ENCODE measurements at regions not wholly inside any gene's neighbourhood (a gene's known extent, or its start where the extent isn't known, plus 50 kb on each side); places are given as distances from the start of the nearest gene placed in this dataset.

GRCh38 chr10:64547168-64547567, 1026.0 kb downstream of the REEP3 start:
- no peak overlapping the region for H3K9ac ChIP-seq (ENCODE audit: low read depth, low read length, poor library complexity)
- no peak overlapping the region for H2AK5ac ChIP-seq (ENCODE audit: low read depth, low read length)
- H3K18ac ChIP-seq (ENCODE audit: low read length), result no peak overlapping the region
- no peak overlapping the region for H3K4ac ChIP-seq (ENCODE audit: low read length)
- no peak overlapping the region for H2BK120ac ChIP-seq (ENCODE audit: low read depth, low read length)
- no peaks in the 10 kb centered on the region for H3K79me1 ChIP-seq (ENCODE audit: low read depth, low read length)
- H3K14ac ChIP-seq (ENCODE audit: low read length), result no peak overlapping the region
- no peaks in the 10 kb centered on the region for H3K27me3 ChIP-seq (ENCODE audit: control insufficient read depth in 3 of 3, insufficient read depth in 3 of 3, low read depth in 1 of 3, low read length in 3 of 3)
- H2BK5ac ChIP-seq (ENCODE audit: low read length), result no peak overlapping the region
- no peak overlapping the region for H3K4me2 ChIP-seq (ENCODE audit: insufficient read depth, low read length, poor library complexity, severe bottlenecking)
- H3K4me1 ChIP-seq (ENCODE audit: control insufficient read depth in 2 of 2, insufficient read depth in 1 of 2, low read depth in 1 of 2, low read length in 2 of 2), result no peaks in the 10 kb centered on the region
- no peaks in the 10 kb centered on the region for H3K9me3 ChIP-seq (replicated peaks in 1 of 2; ENCODE audit: control insufficient read depth in 2 of 2, insufficient read depth in 1 of 2, low read depth in 1 of 2, low read length in 2 of 2)
- no CpG with 5 or more reads among the region's 3 CpGs for WGBS, 2 donors (ENCODE audit: extremely low coverage in 2 of 2, insufficient read length in 2 of 2, insufficient replicate concordance in 1 of 2)
- DNase-seq (ENCODE audit: low spot score), result no peak
- H3K27ac ChIP-seq (replicated peaks; ENCODE audit: low read length), result no peak overlapping the region
- no peak overlapping the region for H3K4me3 ChIP-seq (ENCODE audit: low read length in 2 of 2)
- no peak overlapping the region for H2BK15ac ChIP-seq (ENCODE audit: low read length)
- no peak overlapping the region for H3K23ac ChIP-seq (ENCODE audit: low read depth, low read length, poor library complexity)
- no peak overlapping the region for H4K91ac ChIP-seq (ENCODE audit: low read depth, low read length, poor library complexity)
- H2BK12ac ChIP-seq (ENCODE audit: low read length), result no peak overlapping the region
- H3K36me3 ChIP-seq (replicated peaks in 1 of 2; ENCODE audit: control insufficient read depth in 2 of 2, insufficient read depth in 2 of 2, low read length in 2 of 2), result no peaks in the 10 kb centered on the region
- no peak overlapping the region for H4K8ac ChIP-seq (ENCODE audit: low read depth, low read length)
- H2AFZ ChIP-seq (ENCODE audit: low read length), result no peak overlapping the region

DNA sequence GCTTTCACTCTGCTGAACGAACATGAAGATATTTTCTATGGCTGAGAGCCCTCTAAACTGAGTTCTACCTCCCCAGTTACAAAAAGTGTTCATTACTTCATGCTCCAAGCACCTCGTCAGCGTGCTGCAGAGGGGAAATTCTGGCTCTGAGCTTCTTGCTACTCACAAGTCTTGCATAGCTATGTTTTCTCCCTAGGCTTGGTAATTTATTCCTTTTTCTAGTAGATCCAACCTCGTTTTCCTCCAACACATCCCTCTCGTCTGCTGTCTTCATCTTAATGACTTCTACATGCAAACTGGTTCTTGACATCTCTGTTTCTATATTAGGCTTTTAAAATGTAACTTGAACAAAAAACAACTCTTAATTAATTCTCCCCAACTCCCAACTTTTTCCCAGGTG, 1034.5 kb downstream of the REEP3 start:
- no CpG with 5 or more reads among the region's 5 CpGs for WGBS, 2 donors (ENCODE audit: extremely low coverage in 2 of 2, insufficient read length in 2 of 2, insufficient replicate concordance in 1 of 2)

GRCh38 chr10:64558094-64558835, 1037.1 kb downstream of the REEP3 start:
- no peak overlapping the region for H3K18ac ChIP-seq (ENCODE audit: low read length)
- H3K4me3 ChIP-seq (ENCODE audit: low read length in 2 of 2), result no peak overlapping the region
- no peak overlapping the region for H2BK120ac ChIP-seq (ENCODE audit: low read depth, low read length)
- no peak overlapping the region for H2BK5ac ChIP-seq (ENCODE audit: low read length)
- H3K27me3 ChIP-seq (ENCODE audit: control insufficient read depth in 3 of 3, insufficient read depth in 3 of 3, low read depth in 1 of 3, low read length in 3 of 3), result no peaks in the 10 kb centered on the region
- H3K4ac ChIP-seq (ENCODE audit: low read length), result no peak overlapping the region
- H3K36me3 ChIP-seq (replicated peaks in 1 of 2; ENCODE audit: control insufficient read depth in 2 of 2, insufficient read depth in 2 of 2, low read length in 2 of 2), result no peaks in the 10 kb centered on the region
- no peak overlapping the region for H2BK15ac ChIP-seq (ENCODE audit: low read length)
- no peak overlapping the region for H3K23ac ChIP-seq (ENCODE audit: low read depth, low read length, poor library complexity)
- H3K9ac ChIP-seq (ENCODE audit: low read depth, low read length, poor library complexity), result no peak overlapping the region
- no peak overlapping the region for H2AFZ ChIP-seq (ENCODE audit: low read length)
- no peak overlapping the region for H2BK12ac ChIP-seq (ENCODE audit: low read length)
- H2AK5ac ChIP-seq (ENCODE audit: low read depth, low read length), result no peak overlapping the region
- no peak overlapping the region for H3K14ac ChIP-seq (ENCODE audit: low read length)
- no peak overlapping the region for H3K27ac ChIP-seq (replicated peaks; ENCODE audit: low read length)
- no CpG with 5 or more reads among the region's 5 CpGs for WGBS, 2 donors (ENCODE audit: extremely low coverage in 2 of 2, insufficient read length in 2 of 2, insufficient replicate concordance in 1 of 2)
- H3K4me1 ChIP-seq (ENCODE audit: control insufficient read depth in 2 of 2, insufficient read depth in 1 of 2, low read depth in 1 of 2, low read length in 2 of 2), result peaks cover 0 to 1% of the 10 kb centered on the region in 2 donors
- H3K4me2 ChIP-seq (ENCODE audit: insufficient read depth, low read length, poor library complexity, severe bottlenecking), result no peak overlapping the region
- DNase-seq (ENCODE audit: low spot score), result peak; percentile 5
- H4K91ac ChIP-seq (ENCODE audit: low read depth, low read length, poor library complexity), result no peak overlapping the region
- no peaks in the 10 kb centered on the region for H3K79me1 ChIP-seq (ENCODE audit: low read depth, low read length)
- no peaks in the 10 kb centered on the region for H3K9me3 ChIP-seq (replicated peaks in 1 of 2; ENCODE audit: control insufficient read depth in 2 of 2, insufficient read depth in 1 of 2, low read depth in 1 of 2, low read length in 2 of 2)
- no peak overlapping the region for H4K8ac ChIP-seq (ENCODE audit: low read depth, low read length)

More for the DNA sequence above, 1034.5 kb downstream of the REEP3 start:
- no peaks in the 10 kb centered on the region for H3K9me3 ChIP-seq (replicated peaks in 1 of 2; ENCODE audit: control insufficient read depth in 2 of 2, insufficient read depth in 1 of 2, low read depth in 1 of 2, low read length in 2 of 2)
- H3K79me1 ChIP-seq (ENCODE audit: low read depth, low read length), result no peaks in the 10 kb centered on the region
- no peaks in the 10 kb centered on the region for H3K36me3 ChIP-seq (replicated peaks in 1 of 2; ENCODE audit: control insufficient read depth in 2 of 2, insufficient read depth in 2 of 2, low read length in 2 of 2)
- H2BK5ac ChIP-seq (ENCODE audit: low read length), result no peak overlapping the region
- no peak overlapping the region for H3K9ac ChIP-seq (ENCODE audit: low read depth, low read length, poor library complexity)
- peaks cover 0 to 1% of the 10 kb centered on the region in 2 donors for H3K4me1 ChIP-seq (ENCODE audit: control insufficient read depth in 2 of 2, insufficient read depth in 1 of 2, low read depth in 1 of 2, low read length in 2 of 2)
- H4K8ac ChIP-seq (ENCODE audit: low read depth, low read length), result no peak overlapping the region
- no peak overlapping the region for H3K23ac ChIP-seq (ENCODE audit: low read depth, low read length, poor library complexity)
- no peak overlapping the region for H2AK5ac ChIP-seq (ENCODE audit: low read depth, low read length)
- H2BK12ac ChIP-seq (ENCODE audit: low read length), result no peak overlapping the region
- no peak overlapping the region for H3K4ac ChIP-seq (ENCODE audit: low read length)
- H4K91ac ChIP-seq (ENCODE audit: low read depth, low read length, poor library complexity), result no peak overlapping the region
- no peak overlapping the region for H2BK120ac ChIP-seq (ENCODE audit: low read depth, low read length)
- no peak overlapping the region for H3K27ac ChIP-seq (replicated peaks; ENCODE audit: low read length)
- H2AFZ ChIP-seq (ENCODE audit: low read length), result no peak overlapping the region
- no peak overlapping the region for H3K14ac ChIP-seq (ENCODE audit: low read length)
- H3K4me2 ChIP-seq (ENCODE audit: insufficient read depth, low read length, poor library complexity, severe bottlenecking), result no peak overlapping the region
- no peak overlapping the region for H3K4me3 ChIP-seq (ENCODE audit: low read length in 2 of 2)
- no peak overlapping the region for H3K18ac ChIP-seq (ENCODE audit: low read length)
- H2BK15ac ChIP-seq (ENCODE audit: low read length), result no peak overlapping the region
- DNase-seq (ENCODE audit: low spot score), result no peak
- H3K27me3 ChIP-seq (ENCODE audit: control insufficient read depth in 3 of 3, insufficient read depth in 3 of 3, low read depth in 1 of 3, low read length in 3 of 3), result no peaks in the 10 kb centered on the region

DNA sequence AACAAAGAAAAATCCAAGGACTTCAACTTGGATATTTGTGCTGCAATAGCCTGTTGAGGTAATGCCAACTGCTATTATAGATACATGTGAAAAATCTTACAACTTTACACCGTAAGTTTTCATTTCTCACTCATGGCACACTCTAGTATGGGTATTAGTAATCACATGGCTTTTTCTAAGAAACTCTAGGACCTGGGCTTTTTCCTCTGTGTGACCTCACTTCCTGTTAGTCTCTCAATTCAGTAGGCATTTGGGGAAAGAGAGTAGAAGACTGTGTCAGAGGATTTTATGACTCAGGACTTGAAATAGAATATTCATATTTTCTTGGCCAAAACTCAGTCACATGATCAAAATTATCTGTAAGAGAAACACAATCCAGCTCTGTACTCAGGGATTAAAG, 1049.9 kb downstream of the REEP3 start:
- Histone ChIP-seq H3K4me1 (ENCODE audit: control insufficient read depth in 2 of 2, insufficient read depth in 1 of 2, low read depth in 1 of 2, low read length in 2 of 2) (peaks cover 0 to 2% of the 10 kb centered on the region in 2 donors), H2AK5ac (ENCODE audit: low read depth, low read length) (no peak overlapping the region), H3K4ac (ENCODE audit: low read length) (no peak overlapping the region), H3K27me3 (ENCODE audit: control insufficient read depth in 3 of 3, insufficient read depth in 3 of 3, low read depth in 1 of 3, low read length in 3 of 3) (no peaks in the 10 kb centered on the region), H3K23ac (ENCODE audit: low read depth, low read length, poor library complexity) (no peak overlapping the region), H3K18ac (ENCODE audit: low read length) (no peak overlapping the region), H3K9ac (ENCODE audit: low read depth, low read length, poor library complexity) (no peak overlapping the region), H3K27ac (replicated peaks; ENCODE audit: low read length) (no peak overlapping the region), H3K79me1 (ENCODE audit: low read depth, low read length) (no peaks in the 10 kb centered on the region), H3K14ac (ENCODE audit: low read length) (no peak overlapping the region), H3K4me3 (ENCODE audit: low read length in 2 of 2) (no peak overlapping the region), H4K8ac (ENCODE audit: low read depth, low read length) (no peak overlapping the region), H3K9me3 (replicated peaks in 1 of 2; ENCODE audit: control insufficient read depth in 2 of 2, insufficient read depth in 1 of 2, low read depth in 1 of 2, low read length in 2 of 2) (no peaks in the 10 kb centered on the region), H2AFZ (ENCODE audit: low read length) (no peak overlapping the region), H3K36me3 (replicated peaks in 1 of 2; ENCODE audit: control insufficient read depth in 2 of 2, insufficient read depth in 2 of 2, low read length in 2 of 2) (no peaks in the 10 kb centered on the region), H4K91ac (ENCODE audit: low read depth, low read length, poor library complexity) (no peak overlapping the region), H2BK15ac (ENCODE audit: low read length) (no peak overlapping the region), H3K4me2 (ENCODE audit: insufficient read depth, low read length, poor library complexity, severe bottlenecking) (no peak overlapping the region), H2BK5ac (ENCODE audit: low read length) (no peak overlapping the region), H2BK120ac (ENCODE audit: low read depth, low read length) (no peak overlapping the region), H2BK12ac (ENCODE audit: low read length) (no peak overlapping the region)
- WGBS, 2 donors (ENCODE audit: extremely low coverage in 2 of 2, insufficient read length in 2 of 2, insufficient replicate concordance in 1 of 2), result no CpG with 5 or more reads among the region's 1 CpG
- no peak for DNase-seq (ENCODE audit: low spot score)

Measured in neuronal stem cell (in vitro differentiated cells).